ENCODE measurements at regions not wholly inside any gene's neighbourhood (a gene's known extent, or its start where the extent isn't known, plus 50 kb on each side); places are given as distances from the start of the nearest gene placed in this dataset.

GRCh38 chr7:42407833-42408232 lies 170.8 kb upstream of the GLI3 start:
- TF ChIP-seq CTCF (IDR thresholded peaks at IDR 0.05; ENCODE audit: low read depth, low read length) (no peak), EZH2phosphoT487 (IDR thresholded peaks at IDR 0.05; ENCODE audit: low read depth) (no peak)
